Gastrocnemius medialis (tissue), 4 donors: ENCODE measurements at regions not wholly inside any gene's neighbourhood (a gene's known extent, or its start where the extent isn't known, plus 50 kb on each side); places are given as distances from the start of the nearest gene placed in this dataset.

Experiments used
- ATAC-seq, 2 donors: fragments of 150-250 bp; one replicate each; pipeline ENCODE4 v1.9.1; 2016
- DNase-seq, 2 donors: peaks; one replicate each; pipeline ENCODE4 v3.0.0-alpha.2; 2019
- H3K27ac ChIP-seq, 4 donors: fragments of 200-600 bp; sonication (generic); 1 replicate in 1 of 4; 2 replicates in 3 of 4; pipeline ENCODE4 v1.5.1; 2016 to 2018; ENCODE audit warnings: mild to moderate bottlenecking in 2 of 4, moderate library complexity in 1 of 4
- H3K27me3 ChIP-seq, 3 donors: fragments of 200-600 bp; sonication (generic) in 2 of 3; 1 replicate in 1 of 3; 2 replicates in 2 of 3; pipeline versions ENCODE4 v1.5.1 to v1.6.0; 2016 to 2019; ENCODE audit warnings: mild to moderate bottlenecking in 1 of 3, moderate library complexity in 1 of 3
- H3K36me3 ChIP-seq, 2 donors: fragments of 200-600 bp; sonication (generic) in 1 of 2; one replicate each; pipeline ENCODE4 v1.5.1; 2017 to 2018
- H3K4me1 ChIP-seq, 2 donors: fragments of 200-600 bp; sonication (generic) in 1 of 2; one replicate each; pipeline ENCODE4 v1.5.1; 2016 to 2017; ENCODE audit warnings: mild to moderate bottlenecking in 2 of 2
- H3K4me3 ChIP-seq, 4 donors: fragments of 200-600 bp; sonication (generic) in 3 of 4; 1 replicate in 1 of 4; 2 replicates in 3 of 4; pipeline ENCODE4 v1.5.1; 2016 to 2019; ENCODE audit warnings: mild to moderate bottlenecking in 2 of 4
- H3K9me3 ChIP-seq, 3 donors: fragments of 200-600 bp; sonication (generic) in 2 of 3; 1 replicate in 1 of 3; 2 replicates in 2 of 3; pipeline ENCODE4 v1.5.1; 2016 to 2019
- POLR2A ChIP-seq, 2 donors: fragments of 450-650 bp; IDR thresholded peaks; one replicate each; pipeline ENCODE4 v1.6.1; 2017; ENCODE audit warnings: antibody characterized with exemption in 2 of 2, mild to moderate bottlenecking in 2 of 2, moderate library complexity in 2 of 2
- in situ Hi-C, 4 donors: fragments of 200-750 bp; cut with MboI; loops; one replicate each; pipeline versions ENCODE4 v1.15.0 to v1.8.0; 2017; ENCODE audit warnings: low sequenced_read_pairs in 4 of 4
- intact Hi-C: fragments of 100-400 bp; cut with DNase I; formaldehyde crosslinking; loops from one replicate; pipeline ENCODE4 v1.15.1; 2023; ENCODE audit warnings: low total_unique reads
- TF ChIP-seq, protein P1 (sequence below), 5 experiments: fragments of 450-650 bp in 3 of 5; fragments of 200-600 bp in 2 of 5; sonication (generic) in 2 of 5; IDR thresholded peaks in 4 of 5; conservative IDR thresholded peaks in 1 of 5; 1 replicate in 4 of 5; 2 replicates in 1 of 5; pipeline ENCODE4 v1.5.1; 2016 to 2019; ENCODE audit warnings: antibody characterized with exemption in 5 of 5, mild to moderate bottlenecking in 3 of 5, moderate library complexity in 3 of 5

GRCh38 chr7:114852293-114852692 lies 69.6 kb upstream of the MDFIC start:
- TF ChIP-seq POLR2A (IDR thresholded peaks at IDR 0.05): no peak
- TF ChIP-seq, protein P1, sequence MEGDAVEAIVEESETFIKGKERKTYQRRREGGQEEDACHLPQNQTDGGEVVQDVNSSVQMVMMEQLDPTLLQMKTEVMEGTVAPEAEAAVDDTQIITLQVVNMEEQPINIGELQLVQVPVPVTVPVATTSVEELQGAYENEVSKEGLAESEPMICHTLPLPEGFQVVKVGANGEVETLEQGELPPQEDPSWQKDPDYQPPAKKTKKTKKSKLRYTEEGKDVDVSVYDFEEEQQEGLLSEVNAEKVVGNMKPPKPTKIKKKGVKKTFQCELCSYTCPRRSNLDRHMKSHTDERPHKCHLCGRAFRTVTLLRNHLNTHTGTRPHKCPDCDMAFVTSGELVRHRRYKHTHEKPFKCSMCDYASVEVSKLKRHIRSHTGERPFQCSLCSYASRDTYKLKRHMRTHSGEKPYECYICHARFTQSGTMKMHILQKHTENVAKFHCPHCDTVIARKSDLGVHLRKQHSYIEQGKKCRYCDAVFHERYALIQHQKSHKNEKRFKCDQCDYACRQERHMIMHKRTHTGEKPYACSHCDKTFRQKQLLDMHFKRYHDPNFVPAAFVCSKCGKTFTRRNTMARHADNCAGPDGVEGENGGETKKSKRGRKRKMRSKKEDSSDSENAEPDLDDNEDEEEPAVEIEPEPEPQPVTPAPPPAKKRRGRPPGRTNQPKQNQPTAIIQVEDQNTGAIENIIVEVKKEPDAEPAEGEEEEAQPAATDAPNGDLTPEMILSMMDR (IDR thresholded peaks at IDR 0.05 in 4 of 5, conservative IDR thresholded peaks at IDR 0.05 in 1 of 5): no peak
- H3K4me1 ChIP-seq: no peaks in the 10 kb centered on the region
- ATAC-seq (no peak), DNase-seq (no peak)
- H3K36me3 ChIP-seq: no peaks in the 10 kb centered on the region
- H3K4me3 ChIP-seq: no peak overlapping the region
- intact Hi-C loops (no loop called here), in situ Hi-C loops (loop anchor here in 1 of 4 donors (25.0 kb wide), 1 partner anchor 360 kb away; no protein-coding TSS in a partner anchor)
- H3K27me3 ChIP-seq: no peaks in the 10 kb centered on the region
- no peaks in the 10 kb centered on the region for H3K9me3 ChIP-seq
- H3K27ac ChIP-seq: no peak overlapping the region

DNA sequence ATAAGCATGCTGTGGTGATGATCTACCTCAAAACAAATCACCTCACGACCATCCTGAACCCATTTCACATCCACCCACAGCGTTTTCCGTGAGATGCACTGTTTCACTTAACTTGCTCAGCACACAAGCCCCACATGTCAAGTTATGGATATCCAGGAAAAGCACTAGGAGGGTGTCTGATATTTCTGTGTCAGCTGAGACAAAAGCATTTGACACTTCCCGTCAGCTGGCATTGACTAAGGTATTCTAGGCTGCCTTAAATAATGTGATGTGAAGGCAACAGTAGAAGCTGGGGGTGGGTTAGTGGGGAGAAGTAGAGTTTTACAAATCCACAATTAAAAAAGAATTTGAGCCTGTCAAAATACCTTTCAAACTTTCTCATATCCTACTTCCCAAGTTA lies 68.7 kb upstream of the MDFIC start:
- intact Hi-C loops (no loop called here), in situ Hi-C loops (loop anchor here in 1 of 4 donors (25.0 kb wide), 1 partner anchor 359 kb away; no protein-coding TSS in a partner anchor)
- no peak for ATAC-seq
- H3K9me3 ChIP-seq: no peaks in the 10 kb centered on the region
- no peak overlapping the region for H3K27ac ChIP-seq
- H3K27me3 ChIP-seq: no peaks in the 10 kb centered on the region
- no peaks in the 10 kb centered on the region for H3K36me3 ChIP-seq
- no peak overlapping the region for H3K4me3 ChIP-seq
- no peak for TF ChIP-seq POLR2A (IDR thresholded peaks at IDR 0.05)
- TF ChIP-seq, protein P1 (IDR thresholded peaks at IDR 0.05 in 4 of 5, conservative IDR thresholded peaks at IDR 0.05 in 1 of 5): no peak
- no peak for DNase-seq
- H3K4me1 ChIP-seq: no peaks in the 10 kb centered on the region

DNA sequence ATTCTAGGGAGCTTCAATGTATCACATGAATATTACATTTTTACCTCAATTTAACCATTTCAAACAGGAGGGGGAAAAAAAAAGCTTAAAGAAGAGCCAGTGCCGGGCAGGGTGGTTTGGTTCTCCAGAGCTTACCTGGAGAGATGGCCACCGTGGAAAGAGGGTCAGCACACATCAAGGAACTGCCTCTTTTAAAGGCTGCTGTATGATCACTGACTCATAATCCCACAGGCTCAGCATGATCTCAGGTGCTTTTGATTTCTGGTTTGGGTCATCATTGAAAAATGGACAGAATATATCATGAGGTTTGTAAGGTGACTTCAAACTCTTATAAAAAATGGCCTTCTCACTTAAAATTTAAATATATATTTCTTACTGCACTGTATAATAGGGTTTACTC lies 67.5 kb upstream of the MDFIC start:
- Histone ChIP-seq H3K36me3 (no peaks in the 10 kb centered on the region), H3K27me3 (no peaks in the 10 kb centered on the region), H3K4me3 (no peak overlapping the region), H3K4me1 (no peaks in the 10 kb centered on the region), H3K9me3 (no peaks in the 10 kb centered on the region), H3K27ac (no peak overlapping the region)
- intact Hi-C loops: no loop called here
- ATAC-seq (no peak), DNase-seq (no peak)
- in situ Hi-C loops: loop anchor here in 1 of 4 donors (25.0 kb wide), 1 partner anchor 358 kb away; no protein-coding TSS in a partner anchor
- TF ChIP-seq, protein P1 (IDR thresholded peaks at IDR 0.05 in 4 of 5, conservative IDR thresholded peaks at IDR 0.05 in 1 of 5): no peak
- no peak for TF ChIP-seq POLR2A (IDR thresholded peaks at IDR 0.05)

DNA sequence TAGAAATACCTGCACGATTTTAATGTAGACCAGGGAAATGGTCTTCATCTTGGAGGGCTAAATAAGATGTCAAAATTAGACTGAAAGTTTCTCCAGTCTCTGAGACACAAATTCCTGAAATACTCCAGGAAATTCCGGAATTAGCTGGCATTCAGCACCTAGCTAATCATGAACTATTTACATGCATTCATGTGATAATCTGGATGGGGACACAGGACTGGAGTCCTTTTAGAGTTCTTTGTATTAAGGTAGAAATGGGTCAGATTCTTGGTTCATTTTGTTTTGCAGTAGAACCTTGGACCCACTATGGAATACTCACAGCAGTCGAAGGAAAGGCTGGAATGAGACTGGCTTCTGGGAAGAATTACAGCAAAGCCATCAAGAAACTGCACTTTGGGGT lies 65.3 kb upstream of the MDFIC start:
- Histone ChIP-seq H3K4me1 (no peaks in the 10 kb centered on the region), H3K4me3 (no peak overlapping the region), H3K36me3 (no peaks in the 10 kb centered on the region), H3K27ac (no peak overlapping the region), H3K9me3 (no peaks in the 10 kb centered on the region), H3K27me3 (no peaks in the 10 kb centered on the region)
- DNase-seq: no peak
- TF ChIP-seq, protein P1 (IDR thresholded peaks at IDR 0.05 in 4 of 5, conservative IDR thresholded peaks at IDR 0.05 in 1 of 5): no peak
- TF ChIP-seq POLR2A (IDR thresholded peaks at IDR 0.05): no peak
- intact Hi-C loops: no loop called here
- ATAC-seq: no peak
- in situ Hi-C loops: loop anchor here in 1 of 4 donors (25.0 kb wide), 1 partner anchor 356 kb away; no protein-coding TSS in a partner anchor

- no peaks in the 10 kb centered on the region for H3K27me3 ChIP-seq
- DNase-seq: no peak
- H3K4me3 ChIP-seq: no peak overlapping the region
- ATAC-seq: no peak
- in situ Hi-C loops: loop anchor here in 1 of 4 donors (25.0 kb wide), 1 partner anchor 355 kb away; no protein-coding TSS in a partner anchor
- no peak overlapping the region for H3K27ac ChIP-seq
- no peaks in the 10 kb centered on the region for H3K9me3 ChIP-seq
- no peaks in the 10 kb centered on the region for H3K4me1 ChIP-seq
- TF ChIP-seq, protein P1 (IDR thresholded peaks at IDR 0.05 in 4 of 5, conservative IDR thresholded peaks at IDR 0.05 in 1 of 5): no peak
- no peak for TF ChIP-seq POLR2A (IDR thresholded peaks at IDR 0.05)
- H3K36me3 ChIP-seq: no peaks in the 10 kb centered on the region
- intact Hi-C loops: no loop called here
Measured at GRCh38 chr7:114857605-114858004, 64.3 kb upstream of the MDFIC start.
